Dedifferentiated amniotic fluid mesenchymal stem cell (primary cell): ENCODE measurements at regions not wholly inside any gene's neighbourhood (a gene's known extent, or its start where the extent isn't known, plus 50 kb on each side); places are given as distances from the start of the nearest gene placed in this dataset.
"Not testable (repeated sequence)": the region's sequence is repeated elsewhere in the genome, so short reads cannot be mapped to it uniquely, and the experiment has no call there.

Experiments
- DNase-seq: peaks from one replicate; pipeline ENCODE4 v3.0.0-alpha.2; 2016; ENCODE audit errors: extremely low spot score

DNA sequence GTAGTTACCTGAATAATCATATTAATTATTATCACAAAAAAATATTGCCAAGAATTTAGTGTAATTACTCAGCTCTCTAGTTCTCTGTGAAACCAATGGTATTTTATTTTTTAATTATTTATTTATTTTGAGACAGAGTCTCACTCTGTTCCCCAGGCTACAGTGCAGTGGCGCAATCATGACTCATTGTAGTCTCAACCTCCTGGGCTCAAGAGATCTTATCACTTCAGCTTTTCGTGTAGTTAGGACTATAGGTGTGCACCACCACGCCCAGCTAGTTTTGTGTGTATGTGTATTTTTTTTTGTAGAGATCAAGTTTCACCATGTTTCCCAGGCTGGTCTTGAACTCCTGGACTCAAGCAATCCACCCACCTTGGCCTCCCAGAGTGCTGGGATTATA, 440.4 kb upstream of the CDH20 start:
- no peak for DNase-seq

GRCh38 chr18:60893355-60894097, 439.7 kb upstream of the CDH20 start:
- DNase-seq, result no peak

- no peak for DNase-seq
These were observed 438.8 kb upstream of the CDH20 start for GRCh38 chr18:60894254-60894945.

DNA sequence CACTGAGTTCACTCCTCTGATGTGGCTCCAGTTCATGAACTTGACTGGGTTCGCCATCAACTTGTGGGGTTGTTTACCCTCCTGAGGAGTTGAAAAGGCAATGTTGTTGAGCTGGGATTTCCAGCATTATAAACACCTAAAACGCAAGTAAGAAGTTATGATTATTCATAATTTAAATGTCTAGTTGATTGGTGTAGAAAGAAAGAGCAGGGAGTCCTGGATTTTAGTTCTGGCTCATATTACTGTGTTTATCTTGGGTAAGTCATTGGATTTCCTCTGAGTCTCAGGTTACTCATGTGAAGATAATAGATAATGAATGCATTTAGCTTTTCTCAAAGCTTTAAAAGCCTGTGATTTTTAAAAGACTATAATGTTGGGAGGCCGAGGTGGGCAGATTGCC, 438.0 kb upstream of the CDH20 start:
- DNase-seq, result no peak

GRCh38 chr18:60898111-60898510, 435.1 kb upstream of the CDH20 start:
- DNase-seq, result no peak

DNA sequence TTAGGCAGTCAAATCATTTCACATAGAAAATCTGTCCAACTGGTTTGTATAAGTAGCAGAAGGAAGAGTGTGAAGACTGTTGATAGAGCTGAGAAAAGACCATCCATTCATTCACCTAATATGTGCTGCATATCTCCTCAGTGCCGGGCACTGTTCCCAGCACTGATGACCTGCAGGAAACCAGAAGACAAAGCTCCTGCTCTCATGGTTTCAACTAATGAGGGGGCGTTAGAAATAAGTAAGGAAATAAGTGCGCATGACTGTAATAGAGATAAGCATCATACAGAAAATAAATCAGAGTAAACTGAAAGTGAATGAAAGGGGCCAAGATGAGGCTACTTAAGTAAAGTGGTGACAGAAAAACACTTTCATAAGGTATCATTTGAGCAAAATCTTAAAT, 427.5 kb upstream of the CDH20 start:
- no peak for DNase-seq

- DNase-seq, result peak; percentile 22
These were observed 422.7 kb upstream of the CDH20 start for GRCh38 chr18:60910534-60910933.

- DNase-seq, result no peak
These were observed 421.7 kb upstream of the CDH20 start for GRCh38 chr18:60911504-60911903.

DNA sequence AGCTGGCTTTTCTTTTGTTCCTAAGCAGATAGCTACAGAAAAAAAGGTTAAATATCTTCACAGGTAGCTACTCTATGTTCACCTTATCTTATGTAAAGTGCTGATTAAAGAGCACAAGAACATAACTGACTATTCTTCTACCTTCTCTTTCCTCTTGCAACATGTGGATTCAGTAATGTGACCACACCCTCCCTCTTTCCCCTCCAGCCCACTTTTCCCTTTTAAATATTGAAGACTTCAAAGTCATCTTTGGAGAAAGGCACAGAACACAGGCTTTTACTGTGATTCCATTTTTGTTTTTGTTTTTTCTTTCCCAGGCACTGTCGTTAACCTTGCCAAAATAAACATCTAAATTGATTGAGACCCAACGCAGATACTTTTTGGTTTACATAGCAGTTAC, 418.1 kb upstream of the CDH20 start:
- DNase-seq, result no peak

DNA sequence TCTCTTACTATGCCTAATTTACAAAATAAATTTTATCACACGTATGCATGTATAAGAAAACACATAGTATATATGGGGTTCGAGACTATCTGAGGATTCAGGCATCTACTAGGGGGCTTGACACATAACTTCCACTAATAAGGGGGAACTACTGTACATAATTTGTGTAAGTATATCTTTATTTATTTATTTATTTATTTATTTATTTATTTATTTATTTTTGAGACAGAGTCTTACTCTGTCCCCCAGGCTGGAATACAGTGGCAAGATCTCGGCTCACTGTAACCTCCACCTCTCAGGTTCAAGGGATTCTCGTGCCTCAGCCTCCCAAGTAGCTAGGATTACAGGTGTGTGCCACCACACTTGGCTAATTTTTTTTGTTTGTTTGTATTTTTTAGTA, 414.4 kb upstream of the CDH20 start:
- not testable (repeated sequence) for DNase-seq

DNA sequence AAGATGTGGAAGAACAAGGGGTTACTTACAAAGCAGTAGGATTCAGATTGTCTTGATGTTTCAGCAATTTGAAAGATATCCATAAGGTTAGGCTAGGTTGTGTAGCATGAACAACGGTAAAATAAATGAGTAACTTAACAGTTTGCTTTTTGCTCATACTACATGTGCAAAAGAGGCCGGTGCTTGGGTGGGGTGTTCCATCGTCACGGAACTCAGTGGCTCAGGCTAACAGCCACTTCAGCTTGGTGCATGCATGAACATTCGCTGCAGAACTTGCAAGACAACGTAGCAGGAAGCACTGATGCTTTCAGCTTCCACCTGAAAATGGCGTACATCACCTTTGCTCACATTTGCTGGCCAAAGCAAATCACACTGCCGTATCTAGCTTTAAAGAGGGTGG, 407.3 kb upstream of the CDH20 start:
- DNase-seq, result no peak

GRCh38 chr18:60929966-60930365, 403.3 kb upstream of the CDH20 start:
- DNase-seq, result no peak

- DNase-seq, result peak; percentile 85
These were observed 398.0 kb upstream of the CDH20 start for GRCh38 chr18:60935041-60935910.

GRCh38 chr18:60936101-60936500, 397.1 kb upstream of the CDH20 start:
- DNase-seq, result no peak

GRCh38 chr18:60943297-60943696, 389.9 kb upstream of the CDH20 start:
- no peak for DNase-seq

GRCh38 chr18:60950634-60951033, 382.6 kb upstream of the CDH20 start:
- DNase-seq, result no peak

DNA sequence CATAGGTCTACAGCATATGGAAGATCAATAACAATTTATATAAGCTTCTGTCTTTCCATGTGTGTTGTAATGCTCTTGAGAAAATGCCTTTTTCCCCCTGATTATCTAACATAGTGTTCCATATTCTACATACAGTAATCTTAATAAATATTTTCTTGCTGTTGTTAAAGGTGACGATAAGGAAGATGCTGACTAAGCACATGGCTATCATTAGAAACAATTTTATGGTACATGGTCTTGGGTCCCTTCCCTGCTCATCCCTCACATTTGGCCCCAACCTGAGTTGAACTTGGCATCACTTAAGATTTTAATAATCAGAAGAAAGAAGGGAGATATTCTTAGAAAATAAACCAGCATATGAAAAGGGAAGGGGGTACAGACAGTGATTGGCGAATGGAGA, 382.1 kb upstream of the CDH20 start:
- DNase-seq, result no peak

DNA sequence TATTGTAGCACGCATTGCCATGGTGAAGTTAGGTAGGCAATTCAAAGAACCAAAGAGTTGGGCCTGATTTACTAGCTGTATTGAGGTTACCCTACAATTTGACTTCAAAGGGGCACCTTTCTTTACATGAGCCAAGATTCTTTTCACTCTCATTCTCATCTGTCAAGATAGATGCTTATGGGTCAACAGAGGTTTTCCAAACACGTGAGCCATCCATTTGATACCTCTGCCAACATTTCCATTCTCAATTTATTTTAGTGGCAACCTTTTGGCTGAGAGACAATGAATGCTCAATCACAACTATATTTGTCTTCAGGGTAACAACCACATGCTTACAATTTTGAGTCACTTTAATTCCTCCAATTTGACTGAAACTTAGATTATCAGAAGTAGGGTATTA, 370.6 kb upstream of the CDH20 start:
- no peak for DNase-seq

DNA sequence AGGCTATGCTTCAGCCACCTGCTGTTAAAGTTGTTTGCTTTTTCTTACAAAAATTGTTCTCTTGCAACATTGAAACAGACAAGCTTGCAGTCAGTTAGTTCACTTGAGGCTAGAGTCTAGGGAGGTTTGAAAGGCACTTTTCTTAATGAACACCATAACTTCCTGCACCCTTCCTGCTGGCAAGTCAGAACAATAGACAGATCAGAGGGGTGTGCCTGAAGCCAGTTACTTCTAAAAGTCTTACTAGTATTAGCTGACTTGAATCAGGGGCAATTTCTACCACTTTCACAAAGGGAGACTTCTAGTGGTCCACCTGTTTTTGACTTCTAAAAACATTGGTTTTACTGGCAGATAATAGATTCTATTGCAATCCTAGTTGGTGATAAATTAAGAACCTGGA, 367.4 kb upstream of the CDH20 start:
- DNase-seq, result no peak

DNA sequence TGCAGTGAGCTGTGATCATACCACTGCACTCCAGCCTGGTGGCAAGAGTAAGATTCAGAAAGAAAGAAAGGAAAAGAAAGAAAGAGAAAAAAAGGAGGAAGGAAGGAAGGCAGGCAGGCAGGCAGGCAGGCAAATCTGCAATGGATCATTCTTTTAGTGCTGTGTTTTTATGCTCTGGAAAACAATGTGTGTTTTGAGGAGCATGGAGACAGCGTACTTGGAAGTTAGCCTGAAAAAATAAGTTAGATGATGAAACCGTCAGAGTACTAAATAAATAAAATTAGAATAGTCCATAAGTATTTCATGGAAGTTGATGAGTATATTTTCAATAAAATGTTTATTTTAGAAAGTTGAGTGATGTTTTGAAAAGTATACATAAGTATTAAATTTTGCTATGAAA, 366.4 kb upstream of the CDH20 start:
- no peak for DNase-seq

DNA sequence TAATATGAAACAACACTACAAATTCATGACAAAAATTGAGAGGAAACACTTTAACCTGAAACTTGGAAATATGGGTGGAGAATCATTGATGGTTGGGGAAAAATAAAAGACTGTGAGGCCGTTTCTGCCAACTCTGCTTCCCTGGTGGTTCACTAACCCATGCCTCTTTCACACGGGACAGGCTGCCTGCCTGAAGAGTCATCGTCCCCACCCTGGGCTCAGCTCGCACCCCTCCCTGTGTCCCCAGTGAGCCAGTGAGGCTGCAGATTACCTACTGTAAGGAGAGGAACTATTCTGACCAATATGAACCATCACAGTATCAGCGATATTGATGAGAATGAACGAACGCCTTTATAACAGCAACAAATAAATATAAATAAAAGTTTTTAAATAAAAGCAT, 357.8 kb upstream of the CDH20 start:
- no peak for DNase-seq

DNA sequence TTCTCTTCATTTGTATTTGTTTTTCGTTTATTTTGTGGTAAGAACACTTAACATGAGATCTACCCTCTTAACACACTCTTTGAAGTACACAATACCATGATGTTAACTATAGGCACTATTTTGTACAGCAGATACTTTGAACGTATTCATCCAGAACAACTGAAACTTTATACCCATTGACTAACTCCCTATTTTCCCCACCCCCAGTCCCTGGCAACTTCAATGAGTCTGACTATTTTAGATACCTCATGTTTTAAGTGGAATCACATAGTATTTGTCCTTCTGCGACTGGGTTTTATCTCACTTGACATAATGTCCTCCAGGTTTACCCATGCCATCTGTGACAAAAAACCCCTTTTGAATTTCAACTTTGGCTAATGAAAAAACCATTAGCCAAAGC, 356.3 kb upstream of the CDH20 start:
- DNase-seq, result no peak

DNA sequence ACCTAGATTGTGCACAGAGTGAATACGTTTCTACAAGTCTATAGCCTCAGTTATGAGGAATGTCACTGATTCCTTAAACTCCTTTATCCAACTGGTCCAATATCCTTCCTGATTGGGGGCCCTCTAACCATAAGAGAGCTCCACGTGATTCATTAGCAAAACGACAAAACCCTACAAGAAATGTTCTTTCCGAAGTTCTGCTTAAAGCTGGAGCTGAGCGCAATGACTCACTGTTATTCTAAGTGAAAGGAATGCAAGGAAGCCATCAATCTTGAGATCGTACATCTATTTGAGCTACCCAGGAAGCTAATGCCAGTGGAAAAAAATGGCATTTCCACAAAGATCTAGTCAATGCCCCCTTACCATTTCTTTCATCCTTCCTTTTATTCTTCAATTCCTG, 354.9 kb upstream of the CDH20 start:
- DNase-seq, result peak; percentile 79
